Pancreas (tissue), 10 donors: ENCODE measurements at regions not wholly inside any gene's neighbourhood (a gene's known extent, or its start where the extent isn't known, plus 50 kb on each side); places are given as distances from the start of the nearest gene placed in this dataset.

Experiments used
- ATAC-seq, 4 donors: fragments of 200-7000 bp; cut with Tn5 transposase; one replicate each; pipeline versions ENCODE4 v1.8.0 to v1.9.1; 2020; ENCODE audit warnings: mild to moderate bottlenecking in 4 of 4, moderate library complexity in 4 of 4
- DNase-seq, 6 donors: peaks; one replicate each; pipeline ENCODE4 v3.0.0-alpha.2; 2020
- FAIRE-seq: peaks from 2 replicates; lab custom pipeline; 2012; peaks lifted over from hg19 to GRCh38; lab: Jason Lieb, UNC
- H3K27ac ChIP-seq, 4 donors: fragments of 200-600 bp; sonication (generic); 1 replicate in 3 of 4; 2 replicates in 1 of 4; pipeline versions ENCODE4 v1.5.0 to v1.8.0; 2020
- H3K27me3 ChIP-seq, 4 donors: fragments of 200-600 bp; one replicate each; pipeline ENCODE4 v1.8.0; 2021
- H3K36me3 ChIP-seq, 3 donors: fragments of 200-600 bp; sonication (generic) in 1 of 3; one replicate each; pipeline versions ENCODE4 v1.5.0 to v1.8.0; 2020 to 2021
- H3K4me1 ChIP-seq, 3 donors: fragments of 200-600 bp; one replicate each; pipeline ENCODE4 v1.8.0; 2021
- H3K4me3 ChIP-seq, 4 donors: fragments of 200-600 bp; sonication (generic) in 2 of 4; one replicate each; pipeline versions ENCODE4 v1.5.0 to v1.8.0; 2020 to 2021
- H3K9me3 ChIP-seq, 4 donors: fragments of 200-600 bp; one replicate each; pipeline ENCODE4 v1.8.0; 2021
- WGBS, 2 donors: extraction: QIAGEN DNeasy Blood & Tissue Kit; methylation state at CpG; one replicate each; pipeline ENCODE4 v1.1.7; 2013; 5-methylcytosine and 5-hydroxymethylcytosine counted together
- intact Hi-C, 3 donors: fragments of 100-400 bp; cut with DNase I; formaldehyde crosslinking; loops; one replicate each; pipeline versions ENCODE4 v1.11.1 to v1.14.2; 2022
- TF ChIP-seq, protein P1 (sequence below), 4 donors: fragments of 200-600 bp; sonication (generic) in 3 of 4; IDR thresholded peaks; one replicate each; pipeline versions ENCODE4 v1.5.0 to v1.8.0; 2021; ENCODE audit warnings: antibody characterized with exemption in 4 of 4
- donor health status: healthy with polysubstance abuse.
- donor health status: DM: no; HTN: no; CAD: no; lungs with moderate emphysema.
- donor health status: DM: no; HTN: no; CAD: no.
- donor health status: control.
- donor health status: control.
- donor health status: Bipolar disorder and iron deficiency.
- donor health status: DM: yes; HTN: yes; CAD: no.
- donor health status: DM: no; HTN: no; CAD: no.
- donor health status: DM: no; HTN: no; CAD: no.
- donor health status: DM: yes; HTN: yes; CAD: no.

DNA sequence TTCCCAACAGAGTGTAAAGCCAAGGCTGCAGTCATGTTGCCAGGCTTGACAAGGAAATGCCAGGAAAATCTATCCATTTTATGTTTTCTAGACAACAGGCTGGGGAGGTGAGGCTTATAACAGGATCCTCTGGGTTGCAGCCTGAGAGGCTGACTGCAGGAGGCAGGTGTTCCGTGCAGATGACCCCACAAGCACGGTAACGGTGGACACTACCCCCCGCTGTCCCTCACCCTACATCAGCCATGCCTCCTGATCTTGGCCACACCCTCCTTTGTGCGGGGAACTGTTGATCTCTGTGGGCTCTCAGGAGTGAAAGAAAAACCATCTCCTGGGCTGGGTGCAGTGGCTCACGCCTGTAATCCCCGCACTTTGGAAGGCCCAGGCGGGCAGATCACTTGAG is 68.0 kb upstream of the ADPGK start:
- 63% methylated on average over 8 of the region's 8 CpGs for WGBS, 2 donors
- DNase-seq (no peak), FAIRE-seq (no peak), ATAC-seq (no peak)
- intact Hi-C loops = no loop called here
- Histone ChIP-seq H3K9me3 (no peaks in the 10 kb centered on the region), H3K4me1 (no peaks in the 10 kb centered on the region), H3K27me3 (no peaks in the 10 kb centered on the region), H3K36me3 (no peaks in the 10 kb centered on the region), H3K27ac (no peak overlapping the region), H3K4me3 (no peak overlapping the region)
- TF ChIP-seq, protein P1, sequence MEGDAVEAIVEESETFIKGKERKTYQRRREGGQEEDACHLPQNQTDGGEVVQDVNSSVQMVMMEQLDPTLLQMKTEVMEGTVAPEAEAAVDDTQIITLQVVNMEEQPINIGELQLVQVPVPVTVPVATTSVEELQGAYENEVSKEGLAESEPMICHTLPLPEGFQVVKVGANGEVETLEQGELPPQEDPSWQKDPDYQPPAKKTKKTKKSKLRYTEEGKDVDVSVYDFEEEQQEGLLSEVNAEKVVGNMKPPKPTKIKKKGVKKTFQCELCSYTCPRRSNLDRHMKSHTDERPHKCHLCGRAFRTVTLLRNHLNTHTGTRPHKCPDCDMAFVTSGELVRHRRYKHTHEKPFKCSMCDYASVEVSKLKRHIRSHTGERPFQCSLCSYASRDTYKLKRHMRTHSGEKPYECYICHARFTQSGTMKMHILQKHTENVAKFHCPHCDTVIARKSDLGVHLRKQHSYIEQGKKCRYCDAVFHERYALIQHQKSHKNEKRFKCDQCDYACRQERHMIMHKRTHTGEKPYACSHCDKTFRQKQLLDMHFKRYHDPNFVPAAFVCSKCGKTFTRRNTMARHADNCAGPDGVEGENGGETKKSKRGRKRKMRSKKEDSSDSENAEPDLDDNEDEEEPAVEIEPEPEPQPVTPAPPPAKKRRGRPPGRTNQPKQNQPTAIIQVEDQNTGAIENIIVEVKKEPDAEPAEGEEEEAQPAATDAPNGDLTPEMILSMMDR (IDR thresholded peaks at IDR 0.05) = no peak

DNA sequence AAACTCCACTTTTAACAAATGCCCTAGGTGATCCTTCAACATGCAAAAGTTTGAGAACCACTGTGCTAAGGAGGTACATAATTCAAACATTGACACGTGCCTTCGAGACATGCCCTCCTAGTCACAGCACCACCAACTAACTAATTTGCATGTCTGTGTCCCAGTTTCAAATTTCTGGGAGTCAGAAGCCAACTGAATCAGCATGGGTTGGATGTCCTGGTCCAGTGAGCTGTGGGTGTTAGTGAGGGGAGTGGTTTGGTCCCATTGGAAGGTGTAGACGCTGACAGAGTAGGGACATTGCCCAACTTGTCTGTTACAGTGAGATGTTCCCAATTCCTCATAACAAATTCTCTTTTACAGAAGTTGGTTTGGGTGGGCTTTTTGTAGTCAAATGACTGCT is 67.3 kb upstream of the ADPGK start:
- WGBS, 2 donors = 37 to 44% methylated on average over 3 of the region's 3 CpGs
- FAIRE-seq = no peak
- no peak for DNase-seq
- no peak for ATAC-seq
- Histone ChIP-seq H3K9me3 (no peaks in the 10 kb centered on the region), H3K36me3 (no peaks in the 10 kb centered on the region), H3K27ac (no peak overlapping the region), H3K4me3 (no peak overlapping the region), H3K27me3 (no peaks in the 10 kb centered on the region), H3K4me1 (no peaks in the 10 kb centered on the region)
- TF ChIP-seq, protein P1 (IDR thresholded peaks at IDR 0.05) = no peak
- intact Hi-C loops = no loop called here

DNA sequence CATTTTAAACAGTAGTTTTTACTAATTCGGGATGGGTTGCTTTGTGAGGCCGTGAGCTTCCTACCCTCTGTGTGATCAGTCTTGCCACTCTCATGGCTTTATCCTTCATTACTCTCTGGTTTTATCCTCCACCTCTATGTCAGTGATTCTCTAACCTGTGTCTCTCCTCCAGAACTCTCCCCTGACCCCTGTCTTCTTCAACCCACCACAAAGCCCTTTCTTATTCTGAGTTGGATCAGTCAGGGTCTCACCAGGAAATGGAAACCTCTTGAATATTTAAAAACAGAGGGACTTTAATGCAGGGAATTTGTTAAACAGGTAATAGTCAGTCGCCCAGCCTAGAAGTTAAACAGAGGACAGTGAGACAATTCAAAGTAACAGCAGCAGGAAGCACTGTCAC is 64.2 kb upstream of the ADPGK start:
- DNase-seq = no peak
- Histone ChIP-seq H3K4me3 (no peak overlapping the region), H3K27me3 (peaks cover 0 to 3% (median 0%) of the 10 kb centered on the region in 4 donors), H3K4me1 (no peaks in the 10 kb centered on the region), H3K27ac (no peak overlapping the region), H3K9me3 (no peaks in the 10 kb centered on the region), H3K36me3 (no peaks in the 10 kb centered on the region)
- TF ChIP-seq, protein P1 (IDR thresholded peaks at IDR 0.05) = no peak
- FAIRE-seq = no peak
- no peak for ATAC-seq
- intact Hi-C loops = no loop called here
- WGBS, 2 donors = 55 to 64% methylated on average over 3 of the region's 3 CpGs

DNA sequence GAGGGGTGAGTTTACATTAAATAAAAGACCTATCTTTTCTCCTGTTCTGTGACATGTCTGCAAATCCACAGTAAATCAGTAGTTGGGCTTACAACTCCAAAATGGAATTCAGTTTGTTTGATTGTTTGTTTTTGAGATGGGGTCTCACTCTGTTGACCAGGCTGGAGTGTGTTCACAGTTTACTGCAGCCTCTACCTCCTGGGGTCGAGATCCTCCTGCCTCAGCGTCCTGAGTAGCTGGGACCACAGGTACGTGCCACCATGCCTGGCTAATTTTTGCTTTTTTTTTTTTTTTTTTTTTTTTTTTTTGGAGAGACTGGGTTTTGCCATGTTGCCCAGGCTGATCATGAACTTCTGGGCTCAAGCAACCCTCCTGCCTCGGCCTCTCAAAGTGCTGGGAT is 63.5 kb upstream of the ADPGK start:
- Histone ChIP-seq H3K9me3 (no peaks in the 10 kb centered on the region), H3K27me3 (peaks cover 0 to 3% (median 0%) of the 10 kb centered on the region in 4 donors), H3K4me3 (no peak overlapping the region), H3K36me3 (no peaks in the 10 kb centered on the region), H3K27ac (no peak overlapping the region), H3K4me1 (no peaks in the 10 kb centered on the region)
- DNase-seq (no peak), ATAC-seq (no peak), FAIRE-seq (no peak)
- intact Hi-C loops = no loop called here
- TF ChIP-seq, protein P1 (IDR thresholded peaks at IDR 0.05) = no peak
- 59 to 68% methylated on average over 4 of the region's 4 CpGs for WGBS, 2 donors

DNA sequence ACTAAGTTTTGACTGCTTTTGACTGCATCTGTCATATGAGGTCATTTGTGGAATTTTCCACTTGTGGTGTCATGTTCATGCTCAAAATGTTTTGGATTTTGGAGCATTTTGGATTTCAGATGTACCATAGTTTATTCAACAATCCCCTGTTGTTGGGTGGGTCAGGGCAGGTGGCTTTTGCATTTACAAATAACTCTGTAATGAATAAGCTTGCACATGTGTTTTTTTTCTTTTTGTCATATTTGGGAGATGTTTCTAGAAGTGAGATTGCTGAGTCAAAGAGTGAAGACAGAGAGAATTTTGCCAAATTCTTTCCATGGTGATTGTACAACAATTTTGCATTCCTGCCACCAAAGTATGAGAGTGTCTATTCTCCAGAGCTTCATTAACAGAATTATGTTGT is 62.4 kb upstream of the ADPGK start:
- Histone ChIP-seq H3K36me3 (no peaks in the 10 kb centered on the region), H3K9me3 (no peaks in the 10 kb centered on the region), H3K4me1 (no peaks in the 10 kb centered on the region), H3K27me3 (peaks cover 0 to 3% (median 0%) of the 10 kb centered on the region in 4 donors), H3K27ac (no peak overlapping the region), H3K4me3 (no peak overlapping the region)
- TF ChIP-seq, protein P1 (IDR thresholded peaks at IDR 0.05) = no peak
- ATAC-seq = no peak
- no peak for DNase-seq
- no peak for FAIRE-seq
- intact Hi-C loops = no loop called here
